CMK (cell line): ENCODE measurements at regions not wholly inside any gene's neighbourhood (a gene's known extent, or its start where the extent isn't known, plus 50 kb on each side); places are given as distances from the start of the nearest gene placed in this dataset.

ENCODE experiments used
- DNase-seq: peaks from one replicate; pipeline ENCODE4 v3.0.0-alpha.2; 2010; ENCODE audit warnings: low read depth

- DNase-seq, result no peak
Measured at GRCh38 chr4:31107362-31107761, 387.2 kb downstream of the PCDH7 start.

DNA sequence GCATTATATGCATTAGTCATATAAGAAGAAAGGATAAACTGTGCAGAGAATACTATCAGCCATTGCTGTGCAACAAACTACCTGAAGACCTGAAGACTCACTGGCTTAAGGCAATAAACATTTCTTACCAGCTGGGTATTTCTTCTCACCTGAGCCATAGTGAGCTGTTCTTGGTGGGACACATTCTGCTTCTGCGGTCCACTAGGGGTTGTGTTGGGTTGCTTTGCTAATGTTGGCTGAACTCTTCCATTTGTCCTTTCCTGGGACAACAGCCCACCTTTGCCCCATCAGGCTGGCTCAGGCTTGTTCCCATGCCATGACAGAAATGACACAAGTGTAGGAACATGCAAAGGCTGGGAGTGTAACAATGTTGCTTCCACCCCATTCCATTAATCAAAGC, 388.6 kb downstream of the PCDH7 start:
- DNase-seq, result no peak

DNA sequence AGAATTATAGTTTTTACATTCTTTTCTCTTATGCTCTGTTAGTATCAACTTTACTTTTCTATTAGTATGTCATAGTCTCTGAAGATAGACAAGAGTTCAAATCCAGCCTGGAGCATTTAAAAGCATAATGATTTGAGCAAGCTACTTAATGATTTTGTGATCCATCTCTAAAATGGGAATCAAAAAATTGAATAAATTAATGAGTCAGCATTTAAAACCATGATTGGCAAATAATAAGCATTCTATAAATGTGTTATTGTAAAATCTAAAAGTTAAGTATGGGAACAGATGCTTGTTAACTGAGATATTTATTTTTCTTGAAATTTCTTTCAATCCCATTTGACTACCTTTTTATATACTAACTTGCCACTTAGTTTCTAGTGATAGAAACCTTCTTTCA, 391.6 kb downstream of the PCDH7 start:
- DNase-seq, result no peak

GRCh38 chr4:31114816-31115215, 394.6 kb downstream of the PCDH7 start:
- DNase-seq, result no peak

- DNase-seq, result no peak
Measured at GRCh38 chr4:31124008-31124585, 403.9 kb downstream of the PCDH7 start.

GRCh38 chr4:31125061-31125460, 404.9 kb downstream of the PCDH7 start:
- DNase-seq, result no peak

- no peak for DNase-seq
Measured at GRCh38 chr4:31125496-31125895, 405.3 kb downstream of the PCDH7 start.

- DNase-seq, result no peak
Measured at GRCh38 chr4:31126881-31127398, 406.8 kb downstream of the PCDH7 start.

GRCh38 chr4:31130930-31131329, 410.8 kb downstream of the PCDH7 start:
- no peak for DNase-seq

GRCh38 chr4:31134720-31135119, 414.6 kb downstream of the PCDH7 start:
- DNase-seq, result no peak

DNA sequence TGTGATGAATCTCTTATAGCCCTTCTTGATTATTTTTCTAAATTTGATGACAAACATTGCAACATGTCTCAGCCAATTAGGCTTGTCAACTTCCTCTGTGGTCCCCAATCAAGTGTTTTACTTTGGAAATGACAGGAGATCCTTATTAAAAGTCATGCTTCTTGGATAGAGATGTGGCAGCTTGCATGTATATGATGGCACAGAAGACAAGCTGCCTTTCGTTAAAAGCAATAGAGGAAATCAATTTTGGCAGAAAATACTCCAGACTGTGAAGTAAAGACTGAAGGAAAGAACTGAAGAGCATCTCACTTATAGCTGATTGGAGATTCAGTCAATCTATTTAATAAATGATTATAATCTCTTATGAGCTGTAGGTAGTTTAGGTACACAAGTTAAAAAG, 419.6 kb downstream of the PCDH7 start:
- DNase-seq, result no peak

DNA sequence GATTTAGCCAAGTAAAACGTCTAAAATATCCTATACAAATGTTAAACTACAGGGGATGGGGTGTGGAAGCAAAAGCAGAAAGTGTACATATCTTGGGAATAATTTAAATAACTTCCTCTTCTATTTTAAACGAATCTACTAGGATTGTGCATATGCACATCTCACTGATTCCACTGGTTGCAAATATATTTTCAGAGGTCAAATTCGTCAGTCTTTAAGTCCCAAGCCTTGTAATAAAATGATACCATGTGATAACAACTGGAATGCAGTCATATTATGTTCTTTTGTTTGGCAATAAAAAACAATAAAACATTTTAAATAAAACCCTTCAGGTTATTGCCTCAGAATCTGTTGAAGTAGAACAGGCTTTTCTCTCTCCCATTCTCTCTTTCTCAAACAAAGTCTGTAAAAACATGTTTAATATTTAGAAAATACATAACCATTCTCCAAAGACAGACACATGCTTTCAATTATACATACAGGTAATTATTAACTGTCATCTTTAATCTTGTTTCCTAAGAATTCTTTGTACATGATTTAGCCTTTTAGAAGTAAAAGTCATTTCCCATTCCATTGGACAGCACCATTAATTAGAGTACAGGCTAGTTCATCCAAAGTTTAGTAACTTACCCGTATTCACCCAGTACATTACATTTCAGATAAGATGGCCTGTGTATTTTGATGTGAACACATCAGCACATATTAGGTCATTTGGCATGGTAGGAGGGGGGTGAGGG, 421.1 kb downstream of the PCDH7 start:
- no peak for DNase-seq

GRCh38 chr4:31141832-31142142, 421.6 kb downstream of the PCDH7 start:
- no peak for DNase-seq

GRCh38 chr4:31146366-31146765, 426.2 kb downstream of the PCDH7 start:
- no peak for DNase-seq

GRCh38 chr4:31148990-31149389, 428.8 kb downstream of the PCDH7 start:
- no peak for DNase-seq

GRCh38 chr4:31156221-31156620, 436.1 kb downstream of the PCDH7 start:
- no peak for DNase-seq

DNA sequence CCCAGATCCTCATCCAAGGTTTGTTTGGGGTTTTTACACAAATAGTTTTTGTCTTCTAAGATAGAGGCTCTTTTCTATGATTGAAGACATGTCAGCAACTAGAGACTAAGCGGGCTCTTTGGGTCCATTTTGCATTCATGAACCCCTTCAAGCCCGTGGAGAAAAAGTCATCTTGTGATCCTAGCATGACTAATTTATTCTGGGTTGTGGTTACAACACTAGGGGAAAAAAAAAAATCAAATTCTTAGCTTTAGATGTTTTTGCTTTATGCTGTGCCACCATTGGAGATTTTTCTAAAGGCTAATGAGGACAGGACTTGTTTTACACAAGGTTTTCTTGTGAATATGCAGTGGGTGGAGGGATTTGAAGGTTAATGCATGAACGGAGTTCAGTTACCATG, 440.0 kb downstream of the PCDH7 start:
- DNase-seq, result no peak

DNA sequence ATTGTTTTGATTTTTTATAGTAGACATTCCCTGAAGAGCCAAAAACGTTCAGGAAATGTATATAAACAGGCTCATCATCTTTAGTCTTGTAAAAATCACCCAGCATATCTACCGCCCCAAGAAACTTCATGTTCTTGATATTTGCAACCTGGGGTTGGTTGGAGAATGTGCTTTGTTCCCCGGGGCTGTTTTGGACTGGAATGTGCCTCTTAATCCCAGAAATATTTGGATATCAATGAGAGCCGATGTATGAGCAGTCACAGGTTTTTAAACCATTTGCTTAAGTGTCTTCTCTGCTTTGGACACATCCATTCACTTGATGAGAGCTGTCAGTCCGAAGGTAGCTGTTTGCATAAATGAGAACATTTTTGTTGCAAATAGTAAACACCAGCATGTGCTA, 449.7 kb downstream of the PCDH7 start:
- no peak for DNase-seq

GRCh38 chr4:31171362-31171761, 451.2 kb downstream of the PCDH7 start:
- DNase-seq, result no peak

DNA sequence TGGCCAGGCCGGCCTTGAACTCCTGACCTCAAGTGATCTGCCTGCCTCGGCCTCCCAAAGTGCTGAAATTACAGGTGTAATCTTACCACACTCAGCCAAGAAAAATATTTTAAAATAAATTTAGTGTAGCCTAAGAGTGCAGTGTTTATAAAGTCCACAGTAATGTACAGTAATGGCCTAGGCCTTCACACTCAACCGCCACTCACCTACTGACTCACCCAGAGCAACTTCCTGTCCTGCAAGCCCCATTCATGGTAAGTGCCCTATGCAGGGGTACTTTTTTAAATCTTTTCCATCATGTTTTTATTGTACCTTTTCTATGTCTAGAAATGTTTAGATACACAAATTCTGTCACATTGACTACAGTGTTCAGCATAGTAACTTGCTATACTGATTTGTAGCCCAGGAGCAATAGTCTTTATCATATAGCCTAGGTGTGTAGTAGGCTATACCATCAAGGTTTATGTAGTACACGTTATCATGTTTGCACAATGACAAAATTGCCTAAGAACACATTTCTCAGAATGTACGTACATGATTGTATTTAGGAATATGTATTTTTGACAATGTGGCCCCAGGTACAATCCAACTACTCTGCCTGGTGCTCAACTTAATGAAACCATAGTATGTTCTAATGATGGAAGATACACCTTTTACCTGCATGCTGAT, 455.2 kb downstream of the PCDH7 start:
- DNase-seq, result no peak

GRCh38 chr4:31183256-31183655, 463.1 kb downstream of the PCDH7 start:
- DNase-seq, result no peak

- DNase-seq, result no peak
Measured at GRCh38 chr4:31185014-31185585, 464.9 kb downstream of the PCDH7 start.

GRCh38 chr4:31187979-31188378, 467.8 kb downstream of the PCDH7 start:
- DNase-seq, result no peak
